Nephron progenitor cell (in vitro differentiated cells): ENCODE measurements at regions not wholly inside any gene's neighbourhood (a gene's known extent, or its start where the extent isn't known, plus 50 kb on each side); places are given as distances from the start of the nearest gene placed in this dataset.

Experiments used
- DNase-seq: peaks from one replicate; pipeline ENCODE4 v3.0.0; 2021
- H3K27ac Mint-ChIP-seq: 2 replicates; pipeline ENCODE4 v1.8.0; 2021; ENCODE audit warnings: mild to moderate bottlenecking, moderate library complexity, mixed read lengths
- H3K27me3 Mint-ChIP-seq: 2 replicates; pipeline ENCODE4 v1.8.0; 2021; ENCODE audit warnings: mild to moderate bottlenecking, low read depth, mixed read lengths; ENCODE audit not compliant: poor library complexity
- H3K36me3 Mint-ChIP-seq: 2 replicates; pipeline ENCODE4 v1.8.0; 2021; ENCODE audit warnings: low read depth, mixed read lengths
- H3K4me1 Mint-ChIP-seq: 2 replicates; pipeline ENCODE4 v1.8.0; 2021; ENCODE audit warnings: mixed read lengths
- H3K4me3 Mint-ChIP-seq: 2 replicates; pipeline ENCODE4 v1.8.0; 2021; ENCODE audit warnings: mild to moderate bottlenecking, moderate library complexity, mixed read lengths
- H3K9me3 Mint-ChIP-seq: 2 replicates; pipeline ENCODE4 v1.8.0; 2021; ENCODE audit warnings: mild to moderate bottlenecking, moderate library complexity, mixed read lengths
- TF ChIP-seq, protein P1 (sequence below): fragments of 200-600 bp; sonication (generic); IDR thresholded peaks from 2 replicates; pipeline ENCODE4 v1.5.0; 2021; ENCODE audit warnings: antibody characterized with exemption

DNA sequence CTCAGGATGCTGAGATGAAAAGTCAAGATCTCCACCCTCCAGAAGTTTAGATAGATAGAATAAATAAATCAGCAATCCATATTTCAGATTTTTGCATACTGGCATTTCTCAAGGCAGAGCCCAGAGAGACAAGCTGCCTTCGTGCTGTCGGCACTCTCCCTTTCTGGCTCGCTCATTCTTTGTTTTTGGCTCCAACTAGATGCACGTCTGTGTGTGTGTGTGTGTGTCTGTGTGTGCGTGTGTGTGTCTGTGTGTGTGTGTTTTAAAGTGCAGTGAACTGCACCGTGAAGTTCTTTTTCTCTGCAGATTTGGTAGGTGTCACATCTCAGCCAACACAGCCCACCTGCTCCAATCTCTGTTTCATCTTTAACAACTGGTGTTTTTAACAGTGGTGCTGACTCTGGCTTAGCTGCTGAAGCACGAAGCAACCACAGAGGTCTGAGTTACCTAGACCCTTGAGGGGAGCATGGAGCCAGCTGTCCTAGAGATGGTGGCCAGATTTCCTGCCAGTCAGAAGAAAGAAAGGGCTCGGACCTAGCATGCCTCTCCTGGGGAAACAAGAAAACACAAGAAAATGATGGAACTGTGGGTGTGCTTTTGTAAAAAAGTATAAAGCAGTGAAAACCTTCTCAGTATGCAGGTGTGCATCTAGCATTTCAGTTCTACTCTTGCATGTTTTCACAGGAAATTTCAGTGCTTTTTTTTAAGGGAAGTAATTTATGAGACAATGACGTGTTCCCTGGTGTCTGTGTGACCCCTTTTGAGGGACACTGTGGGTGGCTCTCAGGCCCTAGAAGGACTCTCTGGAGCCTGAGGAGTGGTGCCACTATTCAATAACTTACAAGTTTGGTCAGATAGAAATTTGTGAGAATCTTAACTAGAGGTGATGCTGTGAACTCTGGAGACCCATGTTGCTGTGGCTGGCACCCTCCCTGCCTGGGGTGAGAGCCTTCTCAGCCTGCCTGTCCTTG is 364.3 kb downstream of the RNF144A start:
- TF ChIP-seq, protein P1, sequence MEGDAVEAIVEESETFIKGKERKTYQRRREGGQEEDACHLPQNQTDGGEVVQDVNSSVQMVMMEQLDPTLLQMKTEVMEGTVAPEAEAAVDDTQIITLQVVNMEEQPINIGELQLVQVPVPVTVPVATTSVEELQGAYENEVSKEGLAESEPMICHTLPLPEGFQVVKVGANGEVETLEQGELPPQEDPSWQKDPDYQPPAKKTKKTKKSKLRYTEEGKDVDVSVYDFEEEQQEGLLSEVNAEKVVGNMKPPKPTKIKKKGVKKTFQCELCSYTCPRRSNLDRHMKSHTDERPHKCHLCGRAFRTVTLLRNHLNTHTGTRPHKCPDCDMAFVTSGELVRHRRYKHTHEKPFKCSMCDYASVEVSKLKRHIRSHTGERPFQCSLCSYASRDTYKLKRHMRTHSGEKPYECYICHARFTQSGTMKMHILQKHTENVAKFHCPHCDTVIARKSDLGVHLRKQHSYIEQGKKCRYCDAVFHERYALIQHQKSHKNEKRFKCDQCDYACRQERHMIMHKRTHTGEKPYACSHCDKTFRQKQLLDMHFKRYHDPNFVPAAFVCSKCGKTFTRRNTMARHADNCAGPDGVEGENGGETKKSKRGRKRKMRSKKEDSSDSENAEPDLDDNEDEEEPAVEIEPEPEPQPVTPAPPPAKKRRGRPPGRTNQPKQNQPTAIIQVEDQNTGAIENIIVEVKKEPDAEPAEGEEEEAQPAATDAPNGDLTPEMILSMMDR, result no peak
- peaks cover 3% of the 10 kb centered on the region for H3K27me3 Mint-ChIP-seq
- H3K36me3 Mint-ChIP-seq, result no peaks in the 10 kb centered on the region
- peak overlapping the region; percentile 75 for H3K27ac Mint-ChIP-seq
- no peak for DNase-seq
- H3K4me1 Mint-ChIP-seq, result peaks cover 16% of the 10 kb centered on the region
- no peak overlapping the region for H3K4me3 Mint-ChIP-seq
- H3K9me3 Mint-ChIP-seq, result no peaks in the 10 kb centered on the region

GRCh38 chr2:7286120-7286519 is 368.9 kb downstream of the RNF144A start:
- no peak for DNase-seq
- peaks cover 12% of the 10 kb centered on the region for H3K4me1 Mint-ChIP-seq
- H3K27ac Mint-ChIP-seq, result no peak overlapping the region

DNA sequence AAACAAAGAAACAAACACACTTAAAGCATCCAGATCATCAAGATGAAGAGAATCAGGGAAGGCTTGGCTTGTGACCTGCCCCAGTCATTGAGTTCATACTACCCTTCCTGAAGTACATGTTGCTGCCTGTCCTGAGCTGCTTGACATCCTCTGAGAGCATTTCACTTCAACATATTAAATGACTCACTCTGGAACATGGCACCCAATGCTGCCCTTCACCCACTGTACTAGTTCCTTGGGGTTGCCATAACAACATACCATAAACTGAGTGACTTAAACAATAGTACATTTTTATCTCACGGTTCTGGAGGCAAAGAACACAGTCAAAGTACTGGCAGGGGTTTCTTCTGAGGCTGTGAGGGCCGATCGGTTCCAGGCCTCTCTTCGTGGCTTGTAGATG is 371.3 kb downstream of the RNF144A start:
- TF ChIP-seq, protein P1, result no peak
- no peak for DNase-seq

More at GRCh38 chr2:7286120-7286519, 368.9 kb downstream of the RNF144A start:
- Mint-ChIP-seq H3K9me3 (no peaks in the 10 kb centered on the region), H3K36me3 (no peaks in the 10 kb centered on the region), H3K27me3 (no peaks in the 10 kb centered on the region), H3K4me3 (no peak overlapping the region)
- TF ChIP-seq, protein P1, result no peak

DNA sequence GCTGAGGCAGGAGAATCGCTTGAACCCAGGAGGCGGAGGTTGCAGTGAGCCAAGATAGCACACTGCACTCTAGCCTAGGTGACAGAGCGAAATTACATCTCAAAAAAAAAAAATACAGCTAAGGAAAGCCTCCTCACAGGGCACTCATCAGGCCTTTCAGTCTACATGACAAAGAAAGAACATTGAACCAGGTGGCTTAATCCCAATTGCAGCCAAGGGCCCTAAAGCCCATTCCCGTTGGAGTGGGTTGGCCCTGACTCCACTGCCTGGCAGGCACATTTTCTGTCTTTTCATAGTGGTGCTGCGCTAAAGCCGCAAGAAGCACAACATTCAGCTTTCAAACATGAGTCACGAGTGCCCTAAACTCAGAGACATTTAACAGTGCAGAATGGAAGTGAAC is 372.5 kb downstream of the RNF144A start:
- TF ChIP-seq, protein P1, result no peak
- Mint-ChIP-seq H3K9me3 (no peaks in the 10 kb centered on the region), H3K27me3 (no peaks in the 10 kb centered on the region), H3K36me3 (no peaks in the 10 kb centered on the region), H3K4me1 (no peaks in the 10 kb centered on the region), H3K27ac (no peak overlapping the region), H3K4me3 (no peak overlapping the region)
- DNase-seq, result no peak

More for the DNA sequence above, 371.3 kb downstream of the RNF144A start:
- H3K4me3 Mint-ChIP-seq, result no peak overlapping the region
- H3K36me3 Mint-ChIP-seq, result no peaks in the 10 kb centered on the region
- no peaks in the 10 kb centered on the region for H3K9me3 Mint-ChIP-seq
- H3K4me1 Mint-ChIP-seq, result no peaks in the 10 kb centered on the region
- H3K27ac Mint-ChIP-seq, result no peak overlapping the region
- no peaks in the 10 kb centered on the region for H3K27me3 Mint-ChIP-seq

GRCh38 chr2:7292154-7292691 is 375.0 kb downstream of the RNF144A start:
- Mint-ChIP-seq H3K4me3 (no peak overlapping the region), H3K9me3 (no peaks in the 10 kb centered on the region), H3K4me1 (no peaks in the 10 kb centered on the region), H3K27ac (no peak overlapping the region), H3K36me3 (no peaks in the 10 kb centered on the region), H3K27me3 (no peaks in the 10 kb centered on the region)
- TF ChIP-seq, protein P1, result no peak
- no peak for DNase-seq
